Natural killer cell (primary cell): ENCODE measurements at regions not wholly inside any gene's neighbourhood (a gene's known extent, or its start where the extent isn't known, plus 50 kb on each side); places are given as distances from the start of the nearest gene placed in this dataset.

ENCODE experiments used
- ATAC-seq, 3 donors: fragments of 150-1000 bp in 2 of 3; fragments of 200-7000 bp in 1 of 3; cut with Tn5 transposase; 1 replicate in 1 of 3; 2 replicates in 2 of 3; pipeline ENCODE4 v1.10.0; 2021; ENCODE audit warnings: mild to moderate bottlenecking in 2 of 3, moderate library complexity in 2 of 3
- DNase-seq, 2 donors: peaks; one replicate each; pipeline versions ENCODE4 v3.0.0 to v3.0.0-alpha.2; 2013 to 2021; ENCODE audit warnings: mixed read lengths in 1 of 2
- H3K27ac ChIP-seq: one replicate; pipeline ENCODE4 v1.5.1; 2013; ENCODE audit warnings: mild to moderate bottlenecking, low read length
- H3K27me3 ChIP-seq: one replicate; pipeline ENCODE4 v1.6.1; 2013; ENCODE audit warnings: low read length; ENCODE audit not compliant: control insufficient read depth, insufficient read depth
- H3K36me3 ChIP-seq: one replicate; pipeline ENCODE4 v1.6.1; 2013; ENCODE audit warnings: low read length; ENCODE audit not compliant: control insufficient read depth, insufficient read depth
- H3K4me1 ChIP-seq: one replicate; pipeline ENCODE4 v1.6.1; 2013; ENCODE audit warnings: low read length; ENCODE audit not compliant: control insufficient read depth, insufficient read depth
- H3K4me3 ChIP-seq: one replicate; pipeline ENCODE4 v1.5.1; 2013; ENCODE audit warnings: low read length
- H3K9me3 ChIP-seq: one replicate; pipeline ENCODE4 v1.6.1; 2013; ENCODE audit warnings: low read length; ENCODE audit not compliant: control insufficient read depth, insufficient read depth
- H3K27ac Mint-ChIP-seq, 2 donors: one replicate each; pipeline ENCODE4 v1.8.0; 2022; ENCODE audit warnings: mild to moderate bottlenecking in 2 of 2, mixed read lengths in 2 of 2, moderate library complexity in 1 of 2
- H3K27me3 Mint-ChIP-seq, 2 donors: one replicate each; pipeline ENCODE4 v1.8.0; 2022; ENCODE audit warnings: low read depth in 2 of 2, mixed read lengths in 2 of 2
- H3K36me3 Mint-ChIP-seq: one replicate; pipeline ENCODE4 v1.8.0; 2022; ENCODE audit warnings: mixed read lengths
- H3K4me1 Mint-ChIP-seq, 2 donors: one replicate each; pipeline ENCODE4 v1.8.0; 2022; ENCODE audit warnings: mixed read lengths in 2 of 2
- H3K4me3 Mint-ChIP-seq: one replicate; pipeline ENCODE4 v1.8.0; 2022; ENCODE audit warnings: mild to moderate bottlenecking, moderate library complexity, mixed read lengths
- H3K9me3 Mint-ChIP-seq, 2 donors: one replicate each; pipeline ENCODE4 v1.8.0; 2022; ENCODE audit warnings: mixed read lengths in 2 of 2
- CTCF ChIP-seq: fragments of 200-600 bp; IDR thresholded peaks from one replicate; pipeline ENCODE4 v1.8.0; 2022; ENCODE audit warnings: antibody characterized with exemption
- WGBS: methylation state at CpG from one replicate; pipeline ENCODE4 v1.1.7; 2013; ENCODE audit warnings: missing lambda C conversion rate; ENCODE audit not compliant: insufficient coverage; 5-methylcytosine and 5-hydroxymethylcytosine counted together
- intact Hi-C: fragments of 100-400 bp; cut with micrococcal nuclease; formaldehyde crosslinking; loops from one replicate; pipeline ENCODE4 v1.14.2; 2022

- peaks cover 4 to 12% of the 10 kb centered on the region in 2 donors for H3K9me3 Mint-ChIP-seq
- no peaks in the 10 kb centered on the region for H3K36me3 ChIP-seq
- H3K36me3 Mint-ChIP-seq, result peaks cover 8% of the 10 kb centered on the region
- ATAC-seq (no peak), DNase-seq (no peak)
- H3K4me3 Mint-ChIP-seq, result no peak overlapping the region
- WGBS, result 80% methylated on average over 3 of the region's 3 CpGs
- H3K27me3 ChIP-seq, result no peaks in the 10 kb centered on the region
- no peaks in the 10 kb centered on the region for H3K27me3 Mint-ChIP-seq
- no peak overlapping the region for H3K27ac Mint-ChIP-seq
- no peaks in the 10 kb centered on the region for H3K9me3 ChIP-seq
- no peaks in the 10 kb centered on the region for H3K4me1 ChIP-seq
- intact Hi-C loops, result no loop called here
- H3K27ac ChIP-seq, result no peak overlapping the region
- no peak overlapping the region for H3K4me3 ChIP-seq
- no peaks in the 10 kb centered on the region for H3K4me1 Mint-ChIP-seq
- TF ChIP-seq CTCF, result no peak
These were observed 469.0 kb upstream of the PRKX start for GRCh38 chrX:4182408-4182806.

- no peaks in the 10 kb centered on the region for H3K27me3 ChIP-seq
- DNase-seq (no peak), ATAC-seq (no peak)
- Mint-ChIP-seq H3K4me1 (no peaks in the 10 kb centered on the region), H3K4me3 (no peak overlapping the region), H3K36me3 (peaks cover 8% of the 10 kb centered on the region), H3K27me3 (no peaks in the 10 kb centered on the region), H3K27ac (no peak overlapping the region), H3K9me3 (peaks cover 4 to 12% of the 10 kb centered on the region in 2 donors)
- TF ChIP-seq CTCF, result no peak
- H3K36me3 ChIP-seq, result no peaks in the 10 kb centered on the region
- no peak overlapping the region for H3K27ac ChIP-seq
- H3K4me3 ChIP-seq, result no peak overlapping the region
- 71% methylated on average over 4 of the region's 4 CpGs for WGBS
- no peaks in the 10 kb centered on the region for H3K4me1 ChIP-seq
- H3K9me3 ChIP-seq, result no peaks in the 10 kb centered on the region
- intact Hi-C loops, result no loop called here
These were observed 468.4 kb upstream of the PRKX start for GRCh38 chrX:4181782-4182407.

GRCh38 chrX:4179031-4179430, 465.6 kb upstream of the PRKX start:
- no peak for ATAC-seq
- H3K27me3 Mint-ChIP-seq, result no peaks in the 10 kb centered on the region
- Histone ChIP-seq H3K27ac (no peak overlapping the region), H3K4me3 (no peak overlapping the region), H3K9me3 (no peaks in the 10 kb centered on the region), H3K27me3 (no peaks in the 10 kb centered on the region), H3K4me1 (no peaks in the 10 kb centered on the region), H3K36me3 (no peaks in the 10 kb centered on the region)
- H3K4me1 Mint-ChIP-seq, result no peaks in the 10 kb centered on the region
- peaks cover 8% of the 10 kb centered on the region for H3K36me3 Mint-ChIP-seq
- no peak for DNase-seq
- no peak overlapping the region for H3K27ac Mint-ChIP-seq
- peaks cover 4 to 8% of the 10 kb centered on the region in 2 donors for H3K9me3 Mint-ChIP-seq
- WGBS, result no CpG with 5 or more reads among the region's 1 CpG
- intact Hi-C loops, result no loop called here
- H3K4me3 Mint-ChIP-seq, result no peak overlapping the region
- no peak for TF ChIP-seq CTCF

- no peaks in the 10 kb centered on the region for H3K4me1 Mint-ChIP-seq
- H3K27me3 Mint-ChIP-seq, result no peaks in the 10 kb centered on the region
- Histone ChIP-seq H3K4me1 (no peaks in the 10 kb centered on the region), H3K9me3 (no peaks in the 10 kb centered on the region), H3K36me3 (no peaks in the 10 kb centered on the region), H3K27me3 (no peaks in the 10 kb centered on the region), H3K4me3 (no peak overlapping the region), H3K27ac (no peak overlapping the region)
- ATAC-seq, result no peak
- H3K27ac Mint-ChIP-seq, result no peak overlapping the region
- no peak for TF ChIP-seq CTCF
- peaks cover 2 to 4% of the 10 kb centered on the region in 2 donors for H3K9me3 Mint-ChIP-seq
- H3K36me3 Mint-ChIP-seq, result no peaks in the 10 kb centered on the region
- intact Hi-C loops, result no loop called here
- no peak for DNase-seq
- H3K4me3 Mint-ChIP-seq, result no peak overlapping the region
- no CpG with 5 or more reads among the region's 3 CpGs for WGBS
These were observed 461.8 kb upstream of the PRKX start for GRCh38 chrX:4175221-4175620.
